HepG2 (cell line): ENCODE measurements at regions not wholly inside any gene's neighbourhood (a gene's known extent, or its start where the extent isn't known, plus 50 kb on each side); places are given as distances from the start of the nearest gene placed in this dataset.

Experiments
- ATAC-seq: fragments of 200-7000 bp; cut with Tn5 transposase; 3 replicates; pipeline ENCODE4 v1.9.1; 2020; ENCODE audit warnings: mild to moderate bottlenecking, moderate library complexity
- BruUV-seq: library from RNA; stranded (reverse); fragments of 400-500 nt; replicated peaks from 2 replicates; lab custom pipeline; 2021; lab: Mats Ljungman, UMichigan
- CTCF ChIA-PET: fragments of 300-600 bp; formaldehyde crosslinking; extraction: SDS; loops from one replicate; lab custom pipeline; 2021; ENCODE audit warnings: low total read pairs, inconsistent platforms, low intra/inter-chr PET ratio; lab: Yijun Ruan, JAX
- POLR2A ChIA-PET: fragments of 350-600 bp; sonication (Branson Sonifier 250); formaldehyde crosslinking; loops from one replicate; lab custom pipeline; 2020; ENCODE audit warnings: antibody characterized with exemption, inconsistent platforms; lab: Yijun Ruan, JAX
- DNase-seq: peaks from one replicate; pipeline ENCODE4 v3.0.0-alpha.2; 2015; ENCODE audit warnings: low spot score
- FAIRE-seq: peaks from 3 replicates; lab custom pipeline; 2011; peaks lifted over from hg19 to GRCh38; lab: Jason Lieb, UNC
- H2AFZ ChIP-seq: one replicate; pipeline ENCODE4 v1.6.1; 2011; ENCODE audit warnings: low read length, inconsistent platforms
- H3K27ac ChIP-seq: fragments of 300-600 bp; 3 replicates; pipeline ENCODE4 v1.8.0; 2011; ENCODE audit warnings: mixed run types, mild to moderate bottlenecking, mixed read lengths, low read length, inconsistent platforms; ENCODE audit not compliant: insufficient read depth; ENCODE audit errors: extremely low read length
- H3K27me3 ChIP-seq, 2 experiments: fragments of 200-600 bp in 1 of 2; 2 replicates in 1 of 2; 3 replicates in 1 of 2; pipeline versions ENCODE4 v1.6.0 to v1.8.0; 2011; ENCODE audit warnings: low read length in 2 of 2, mild to moderate bottlenecking in 2 of 2, moderate library complexity in 2 of 2, inconsistent platforms in 1 of 2; ENCODE audit not compliant: insufficient read depth in 2 of 2, control insufficient read depth in 1 of 2
- H3K36me3 ChIP-seq, 2 experiments: fragments of 200-600 bp in 1 of 2; replicated peaks in 1 of 2; 2 replicates in 1 of 2; 3 replicates in 1 of 2; pipeline versions ENCODE4 v1.5.1 to v1.8.0; 2011; ENCODE audit warnings: low read length in 2 of 2, inconsistent platforms in 1 of 2; ENCODE audit not compliant: insufficient read depth in 2 of 2, control insufficient read depth in 1 of 2
- H3K4me1 ChIP-seq: 2 replicates; pipeline ENCODE4 v1.5.1; 2012; ENCODE audit warnings: low read length, inconsistent platforms; ENCODE audit not compliant: insufficient read depth
- H3K4me2 ChIP-seq: 2 replicates; pipeline ENCODE4 v1.6.0; 2011; ENCODE audit warnings: low read depth, low read length, inconsistent platforms
- H3K4me3 ChIP-seq, 3 experiments: fragments of 200-600 bp in 1 of 3; sonication (generic), shearing (Covaris generic) in 1 of 3; replicated peaks in 1 of 3; 2 replicates each; pipeline ENCODE4 v1.5.1; 2011 to 2016; ENCODE audit warnings: low read length in 3 of 3, inconsistent platforms in 2 of 3, low read depth in 2 of 3, mild to moderate bottlenecking in 2 of 3, control low read depth in 1 of 3, mixed read lengths in 1 of 3; ENCODE audit not compliant: insufficient read depth in 1 of 3
- H3K79me2 ChIP-seq: one replicate; pipeline ENCODE4 v1.6.1; 2011; ENCODE audit warnings: low read length, inconsistent platforms; ENCODE audit not compliant: insufficient read depth
- H3K9ac ChIP-seq: 2 replicates; pipeline ENCODE4 v1.6.0; 2011; ENCODE audit warnings: mild to moderate bottlenecking, low read depth, low read length, inconsistent platforms; ENCODE audit not compliant: insufficient read depth
- H3K9me3 ChIP-seq: 2 replicates; pipeline ENCODE4 v1.5.1; 2012; ENCODE audit warnings: mild to moderate bottlenecking, low read length
- H4K20me1 ChIP-seq: 2 replicates; pipeline ENCODE4 v1.6.0; 2011; ENCODE audit warnings: inconsistent platforms, mild to moderate bottlenecking, low read length, moderate library complexity; ENCODE audit not compliant: insufficient read depth
- DPF2 ChIP-seq: sonication (generic); formaldehyde crosslinking; IDR thresholded peaks from 2 replicates; pipeline ENCODE4 v1.4.0; 2020; ENCODE audit warnings: mild to moderate bottlenecking, low read depth, missing genetic modification reagents, borderline replicate concordance
- FOXK2 ChIP-seq: fragments of 450-650 bp; IDR thresholded peaks from 2 replicates; pipeline ENCODE4 v1.6.1; 2016
- GABPB1 ChIP-seq: IDR thresholded peaks from 2 replicates; pipeline ENCODE4 v1.6.1; 2016; ENCODE audit warnings: mild to moderate bottlenecking, missing genetic modification reagents, moderate library complexity, missing compliant biosample characterization
- PLSCR1 ChIP-seq: sonication (generic); formaldehyde crosslinking; IDR thresholded peaks from 2 replicates; pipeline ENCODE4 v1.5.0; 2020; ENCODE audit warnings: missing genetic modification reagents, mild to moderate bottlenecking, borderline replicate concordance
- RAD21 ChIP-seq: fragments of 450-650 bp; formaldehyde crosslinking; IDR thresholded peaks from 2 replicates; pipeline ENCODE4 v1.5.0; 2020; ENCODE audit warnings: mild to moderate bottlenecking
- ZNF580 ChIP-seq: IDR thresholded peaks from 2 replicates; pipeline ENCODE4 v1.6.1; 2016; ENCODE audit warnings: low read depth, borderline replicate concordance
- ZNF660 ChIP-seq: sonication (generic); formaldehyde crosslinking; IDR thresholded peaks from 2 replicates; pipeline ENCODE4 v1.5.1; 2020; ENCODE audit warnings: mild to moderate bottlenecking, low read depth, missing genetic modification reagents, borderline replicate concordance
- ZNF709 ChIP-seq: sonication (generic); formaldehyde crosslinking; IDR thresholded peaks from 2 replicates; pipeline ENCODE4 v1.5.0; 2020; ENCODE audit warnings: mild to moderate bottlenecking, missing genetic modification reagents
- ZNF775 ChIP-seq: sonication (generic); formaldehyde crosslinking; IDR thresholded peaks from 2 replicates; pipeline ENCODE4 v1.4.0; 2020; ENCODE audit warnings: missing genetic modification reagents, mild to moderate bottlenecking, moderate library complexity, borderline replicate concordance
- WGBS: methylation state at CpG from one replicate; pipeline ENCODE4 v1.1.6; 2017; ENCODE audit warnings: low lambda C conversion rate; 5-methylcytosine and 5-hydroxymethylcytosine counted together
- in situ Hi-C: cut with HindIII; loops from 2 replicates; pipeline ENCODE4 v1.10.0; 2017; ENCODE audit warnings: low pct_unique_long_range_greater_than_20kb; ENCODE audit not compliant: extremely low pct_ligation_motif_present
- intact Hi-C: fragments of 100-400 bp; cut with micrococcal nuclease; formaldehyde crosslinking; loops from one replicate; pipeline ENCODE4 v1.10.0; 2022; ENCODE audit not compliant: unreplicated experiment
- TF ChIP-seq, protein P1 (sequence below): sonication (generic); formaldehyde crosslinking; IDR thresholded peaks from 2 replicates; pipeline ENCODE4 v1.8.0; 2022; ENCODE audit warnings: mild to moderate bottlenecking, missing genetic modification reagents; ENCODE audit not compliant: insufficient replicate concordance
- TF ChIP-seq, protein P2 (sequence below): sonication (generic); formaldehyde crosslinking; IDR thresholded peaks from 2 replicates; pipeline ENCODE4 v1.8.0; 2022; ENCODE audit warnings: low read depth, missing genetic modification reagents
- TF ChIP-seq, protein P3 (sequence below): sonication (generic); formaldehyde crosslinking; IDR thresholded peaks from 2 replicates; pipeline ENCODE4 v1.4.0; 2020; ENCODE audit warnings: low read depth, mild to moderate bottlenecking, missing genetic modification reagents

DNA sequence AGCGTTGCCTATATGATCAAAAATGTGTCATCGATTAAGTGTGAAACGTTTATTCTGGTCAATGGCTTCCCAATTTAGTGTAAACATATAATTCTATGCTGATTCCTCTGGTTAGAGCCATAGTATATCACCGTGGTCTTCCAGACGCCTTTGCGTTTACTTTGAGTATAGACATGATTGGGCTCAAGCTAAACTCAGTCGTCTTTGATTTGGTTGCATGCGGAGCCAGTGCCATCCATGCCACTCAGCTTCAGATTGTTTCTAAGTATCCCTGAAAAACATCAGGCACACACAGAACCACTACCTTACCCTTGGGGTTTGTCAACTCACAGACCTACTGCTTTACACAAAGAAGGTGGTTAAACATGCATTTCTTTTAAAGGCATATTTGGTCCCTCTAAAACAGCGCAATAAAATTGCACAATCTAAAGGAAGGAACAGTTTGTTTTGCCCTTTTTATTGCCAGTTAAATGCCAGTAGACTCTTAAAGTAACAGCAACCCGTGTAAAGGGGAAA lies 273.6 kb upstream of the KLF6 start:
- Histone ChIP-seq H3K4me2 (no peak overlapping the region), H3K27ac (no peak overlapping the region), H4K20me1 (no peaks in the 10 kb centered on the region), H3K27me3 (peaks cover 2 to 13% of the 10 kb centered on the region in 2 experiments; a peak in 3 of 5 replicates), H3K9ac (no peak overlapping the region), H3K36me3 (no peaks in the 10 kb centered on the region), H3K4me1 (no peaks in the 10 kb centered on the region), H3K79me2 (no peaks in the 10 kb centered on the region), H3K4me3 (no peak overlapping the region), H2AFZ (no peak overlapping the region), H3K9me3 (no peaks in the 10 kb centered on the region)
- TF ChIP-seq PLSCR1 (no peak), ZNF775 (CRISPR knock-in tag) (no peak), GABPB1 (no peak), DPF2 (CRISPR knock-in tag) (no peak), FOXK2 (no peak), ZNF660 (CRISPR knock-in tag) (no peak), RAD21 (CRISPR knock-in tag) (no peak), ZNF709 (no peak), ZNF580 (CRISPR knock-in tag) (no peak)
- TF ChIP-seq, protein P1, sequence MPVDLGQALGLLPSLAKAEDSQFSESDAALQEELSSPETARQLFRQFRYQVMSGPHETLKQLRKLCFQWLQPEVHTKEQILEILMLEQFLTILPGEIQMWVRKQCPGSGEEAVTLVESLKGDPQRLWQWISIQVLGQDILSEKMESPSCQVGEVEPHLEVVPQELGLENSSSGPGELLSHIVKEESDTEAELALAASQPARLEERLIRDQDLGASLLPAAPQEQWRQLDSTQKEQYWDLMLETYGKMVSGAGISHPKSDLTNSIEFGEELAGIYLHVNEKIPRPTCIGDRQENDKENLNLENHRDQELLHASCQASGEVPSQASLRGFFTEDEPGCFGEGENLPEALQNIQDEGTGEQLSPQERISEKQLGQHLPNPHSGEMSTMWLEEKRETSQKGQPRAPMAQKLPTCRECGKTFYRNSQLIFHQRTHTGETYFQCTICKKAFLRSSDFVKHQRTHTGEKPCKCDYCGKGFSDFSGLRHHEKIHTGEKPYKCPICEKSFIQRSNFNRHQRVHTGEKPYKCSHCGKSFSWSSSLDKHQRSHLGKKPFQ: no peak
- TF ChIP-seq, protein P2, sequence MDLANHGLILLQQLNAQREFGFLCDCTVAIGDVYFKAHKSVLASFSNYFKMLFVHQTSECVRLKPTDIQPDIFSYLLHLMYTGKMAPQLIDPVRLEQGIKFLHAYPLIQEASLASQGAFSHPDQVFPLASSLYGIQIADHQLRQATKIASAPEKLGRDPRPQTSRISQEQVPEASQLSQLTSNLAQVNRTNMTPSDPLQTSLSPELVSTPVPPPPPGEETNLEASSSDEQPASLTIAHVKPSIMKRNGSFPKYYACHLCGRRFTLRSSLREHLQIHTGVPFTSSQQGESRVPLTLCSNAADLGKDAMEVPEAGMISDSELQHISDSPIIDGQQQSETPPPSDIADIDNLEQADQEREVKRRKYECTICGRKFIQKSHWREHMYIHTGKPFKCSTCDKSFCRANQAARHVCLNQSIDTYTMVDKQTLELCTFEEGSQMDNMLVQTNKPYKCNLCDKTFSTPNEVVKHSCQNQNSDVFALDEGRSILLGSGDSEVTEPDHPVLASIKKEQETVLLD (CRISPR knock-in tag): no peak
- TF ChIP-seq, protein P3, sequence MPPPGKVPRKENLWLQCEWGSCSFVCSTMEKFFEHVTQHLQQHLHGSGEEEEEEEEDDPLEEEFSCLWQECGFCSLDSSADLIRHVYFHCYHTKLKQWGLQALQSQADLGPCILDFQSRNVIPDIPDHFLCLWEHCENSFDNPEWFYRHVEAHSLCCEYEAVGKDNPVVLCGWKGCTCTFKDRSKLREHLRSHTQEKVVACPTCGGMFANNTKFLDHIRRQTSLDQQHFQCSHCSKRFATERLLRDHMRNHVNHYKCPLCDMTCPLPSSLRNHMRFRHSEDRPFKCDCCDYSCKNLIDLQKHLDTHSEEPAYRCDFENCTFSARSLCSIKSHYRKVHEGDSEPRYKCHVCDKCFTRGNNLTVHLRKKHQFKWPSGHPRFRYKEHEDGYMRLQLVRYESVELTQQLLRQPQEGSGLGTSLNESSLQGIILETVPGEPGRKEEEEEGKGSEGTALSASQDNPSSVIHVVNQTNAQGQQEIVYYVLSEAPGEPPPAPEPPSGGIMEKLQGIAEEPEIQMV (CRISPR knock-in tag): no peak
- in situ Hi-C loops: no loop called here
- no TSS peak for BruUV-seq
- DNase-seq: no peak
- no peak for ATAC-seq
- ChIA-PET POLR2A (no interaction called here), CTCF (no interaction called here)
- FAIRE-seq: no peak
- 42% methylated on average over 10 of the region's 10 CpGs for WGBS
- intact Hi-C loops: no loop called here
